DOHH2 (cell line): ENCODE measurements at regions not wholly inside any gene's neighbourhood (a gene's known extent, or its start where the extent isn't known, plus 50 kb on each side); places are given as distances from the start of the nearest gene placed in this dataset.

ENCODE experiments used
- CTCF ChIP-seq: fragments of 200-600 bp; sonication (generic); IDR thresholded peaks from one replicate; pipeline ENCODE4 v1.5.1; 2014; ENCODE audit warnings: antibody characterized with exemption, mild to moderate bottlenecking, low read depth, low read length; ENCODE audit not compliant: poor library complexity, severe bottlenecking
- EZH2phosphoT487 ChIP-seq: fragments of 200-600 bp; sonication (generic); IDR thresholded peaks from 2 replicates; pipeline ENCODE4 v1.6.1; 2017; ENCODE audit warnings: borderline replicate concordance, mild to moderate bottlenecking, antibody characterized with exemption, low read length, moderate library complexity, mixed read lengths

DNA sequence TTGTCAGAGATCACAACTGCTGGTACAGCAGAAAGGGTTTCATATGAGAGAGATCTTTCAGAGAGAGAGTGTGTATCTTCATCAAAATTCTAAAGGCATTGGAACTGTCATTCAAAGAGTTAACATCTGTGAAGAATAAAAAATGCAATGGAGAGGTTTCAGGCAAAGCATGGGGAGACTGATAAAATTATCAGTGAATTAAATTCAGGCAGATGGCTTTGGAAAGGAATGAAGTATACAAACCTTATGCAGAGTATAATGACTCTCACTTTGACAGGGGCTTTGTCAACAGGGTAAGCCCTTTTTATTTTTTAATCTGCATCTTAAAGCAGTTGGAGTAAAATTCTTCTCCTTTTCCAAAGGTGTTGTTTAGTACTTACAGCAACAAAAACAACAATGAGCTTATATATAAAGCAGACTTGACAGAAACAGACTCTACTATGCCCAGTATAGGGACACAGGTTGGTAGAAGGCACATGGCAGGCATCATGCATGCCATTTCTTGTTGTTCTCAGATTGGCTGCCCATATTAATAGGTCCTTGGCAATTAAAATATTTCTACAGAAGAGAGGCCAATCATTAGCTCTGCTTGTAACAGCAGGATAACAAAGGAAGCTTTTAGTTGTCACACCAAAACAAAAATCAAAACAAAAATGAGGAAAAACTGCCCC is 54.9 kb upstream of the NXPH1 start:
- no peak for TF ChIP-seq CTCF
- TF ChIP-seq EZH2phosphoT487 = no peak
